HG02970 (cell line): ENCODE measurements at regions not wholly inside any gene's neighbourhood (a gene's known extent, or its start where the extent isn't known, plus 50 kb on each side); places are given as distances from the start of the nearest gene placed in this dataset.
"Not testable (repeated sequence)": the region's sequence is repeated elsewhere in the genome, so short reads cannot be mapped to it uniquely, and the experiment has no call there.

Experiments used
- ATAC-seq: cut with Tn5 transposase; IDR thresholded peaks from one replicate; pipeline ENCODE4 v1.9.1; 2021; ENCODE audit warnings: mild to moderate bottlenecking, moderate library complexity, moderate number of reproducible peaks; ENCODE audit not compliant: unreplicated experiment, low FRiP score

DNA sequence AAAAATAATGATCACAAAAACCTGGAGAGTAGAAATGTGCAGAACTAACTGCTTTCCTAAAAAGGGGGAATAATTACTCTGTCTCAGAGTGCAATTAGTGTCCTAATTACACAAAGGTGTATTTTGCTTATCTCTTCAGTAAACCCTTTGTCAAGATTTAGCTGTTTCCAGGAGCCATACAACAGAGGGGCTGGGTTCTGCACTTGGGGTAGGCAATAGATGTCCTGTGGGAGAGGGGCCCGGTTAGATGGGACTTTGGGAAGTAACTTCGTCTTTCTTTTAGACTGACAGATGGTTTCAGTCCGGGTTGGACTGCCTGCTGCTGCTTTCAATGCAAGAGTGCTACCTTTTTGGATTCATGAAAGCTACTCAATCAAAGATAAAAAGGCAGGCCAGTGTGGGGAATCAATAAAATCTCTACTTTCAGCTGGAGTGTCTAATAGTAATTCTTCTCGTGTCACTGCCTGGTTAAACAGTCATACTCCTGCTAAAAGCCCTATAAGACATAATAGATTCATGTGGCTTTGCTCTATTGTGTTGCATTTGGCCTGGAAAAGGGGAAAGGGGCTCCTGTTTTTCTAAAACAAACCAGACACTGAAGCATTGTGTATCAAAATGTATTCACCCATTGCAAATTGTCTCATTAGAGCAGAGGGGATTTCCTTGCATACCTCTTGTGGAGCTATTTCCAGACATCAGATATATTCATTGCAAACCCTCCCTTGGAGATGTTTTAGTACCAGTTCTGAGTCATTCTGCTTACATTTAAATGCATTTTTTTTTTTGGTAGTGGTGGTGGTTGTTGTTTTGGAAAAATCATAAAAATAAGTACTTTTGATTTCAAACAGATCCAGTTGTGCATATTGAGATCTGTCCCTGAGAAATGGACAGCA is 83.3 kb upstream of the PCDH8 start:
- no peak for ATAC-seq

DNA sequence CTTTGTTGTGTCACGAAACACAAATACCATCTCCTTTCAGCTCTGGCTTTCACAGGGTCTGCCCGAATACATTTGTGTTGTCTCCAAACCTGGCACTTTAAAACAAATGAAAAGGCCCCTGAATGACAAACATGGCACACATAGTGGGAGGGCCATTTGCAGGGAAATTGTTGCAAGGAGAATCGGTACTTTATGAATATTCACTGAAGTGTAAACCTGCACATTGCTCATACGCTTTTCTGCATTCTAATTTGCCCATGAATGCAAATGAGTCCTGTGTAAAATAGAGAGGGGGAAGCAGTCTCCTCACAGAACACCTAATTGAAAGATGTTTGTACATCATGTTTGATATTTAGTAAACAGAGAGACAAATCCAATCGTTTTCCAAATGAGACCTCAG is 82.7 kb upstream of the PCDH8 start:
- ATAC-seq: no peak

DNA sequence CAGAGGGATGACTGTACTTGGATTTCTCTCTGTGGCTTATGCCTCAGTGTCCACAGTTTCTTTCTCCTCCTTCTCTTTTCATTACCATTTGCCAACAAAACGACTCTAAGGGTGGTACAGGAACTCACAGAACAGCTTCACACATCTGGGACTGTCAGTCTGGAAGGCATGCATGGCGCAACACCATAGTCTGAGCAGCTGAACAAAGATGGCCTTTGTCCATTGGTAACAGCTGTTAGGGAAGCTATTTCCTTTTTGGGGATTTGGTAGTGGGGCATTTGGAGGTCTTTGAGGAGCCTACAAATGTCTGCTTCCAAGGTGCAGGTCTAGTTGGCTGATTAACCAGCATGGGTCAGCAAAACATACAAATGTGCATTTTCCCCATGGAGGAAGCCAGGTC is 81.4 kb upstream of the PCDH8 start:
- ATAC-seq: no peak

DNA sequence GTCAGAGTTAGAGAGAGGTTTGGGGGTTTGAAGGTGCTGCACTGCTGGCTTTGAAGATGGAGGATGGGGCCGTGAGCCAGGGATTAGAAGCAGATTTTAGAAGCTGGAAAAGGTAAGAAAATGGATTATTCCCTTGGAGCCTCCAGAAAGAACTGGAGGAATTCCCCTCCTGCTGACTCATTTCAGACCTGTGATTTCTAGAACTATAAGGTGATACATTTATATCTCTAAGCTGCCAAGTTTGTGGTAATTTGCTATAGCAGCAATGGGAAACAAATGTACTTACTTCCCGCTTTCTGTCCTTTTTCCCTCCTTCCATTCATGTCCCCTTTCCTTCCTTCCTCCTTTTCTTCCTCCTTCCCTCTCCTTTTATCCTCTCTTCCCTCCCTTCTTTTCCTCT is 78.5 kb upstream of the PCDH8 start:
- ATAC-seq: no peak

DNA sequence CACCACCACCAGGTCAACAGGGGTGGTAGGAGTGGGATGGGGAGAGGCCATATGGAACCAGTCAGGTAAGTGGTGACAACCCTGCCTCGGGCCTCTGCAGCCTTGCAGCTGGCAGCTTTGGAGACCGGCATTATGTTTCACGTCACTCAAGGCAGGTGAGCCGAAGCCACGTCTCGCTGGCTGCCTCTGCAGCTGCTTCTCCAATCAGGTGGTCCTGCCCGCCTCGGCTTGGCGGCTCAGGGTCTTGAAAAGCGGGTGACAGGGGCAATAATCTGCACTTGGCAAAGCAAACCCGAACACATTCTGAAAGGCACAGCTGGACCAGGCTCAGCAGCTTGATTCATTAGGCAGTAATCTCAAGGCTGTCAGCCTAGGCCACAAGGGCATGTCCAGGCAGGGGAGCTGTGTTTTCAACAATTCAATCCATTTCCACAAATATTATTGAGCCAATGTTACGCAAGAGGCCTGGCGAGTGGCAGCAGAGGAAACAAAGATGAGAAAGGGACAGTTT is 77.4 kb upstream of the PCDH8 start:
- ATAC-seq: no peak

DNA sequence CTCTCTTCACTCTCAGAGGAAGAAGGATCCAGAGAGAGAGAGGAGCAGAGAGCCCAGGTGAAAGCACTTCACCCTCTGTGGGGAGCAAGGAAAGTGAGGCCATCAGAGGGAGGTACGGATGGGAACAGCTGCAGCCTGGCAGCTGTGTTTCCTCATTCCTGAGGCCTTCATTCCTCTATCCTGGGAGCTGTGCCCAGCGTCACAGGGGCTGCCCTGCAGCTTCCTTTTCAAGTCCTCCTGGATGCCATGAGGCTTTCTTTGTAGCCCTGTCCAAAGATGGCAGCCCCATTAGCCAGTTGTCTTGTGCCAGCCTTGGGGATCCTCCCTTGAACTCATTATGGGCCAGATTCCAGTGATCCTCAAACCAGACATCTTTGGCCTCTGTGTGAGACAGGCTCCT is 76.8 kb upstream of the PCDH8 start:
- ATAC-seq: no peak

DNA sequence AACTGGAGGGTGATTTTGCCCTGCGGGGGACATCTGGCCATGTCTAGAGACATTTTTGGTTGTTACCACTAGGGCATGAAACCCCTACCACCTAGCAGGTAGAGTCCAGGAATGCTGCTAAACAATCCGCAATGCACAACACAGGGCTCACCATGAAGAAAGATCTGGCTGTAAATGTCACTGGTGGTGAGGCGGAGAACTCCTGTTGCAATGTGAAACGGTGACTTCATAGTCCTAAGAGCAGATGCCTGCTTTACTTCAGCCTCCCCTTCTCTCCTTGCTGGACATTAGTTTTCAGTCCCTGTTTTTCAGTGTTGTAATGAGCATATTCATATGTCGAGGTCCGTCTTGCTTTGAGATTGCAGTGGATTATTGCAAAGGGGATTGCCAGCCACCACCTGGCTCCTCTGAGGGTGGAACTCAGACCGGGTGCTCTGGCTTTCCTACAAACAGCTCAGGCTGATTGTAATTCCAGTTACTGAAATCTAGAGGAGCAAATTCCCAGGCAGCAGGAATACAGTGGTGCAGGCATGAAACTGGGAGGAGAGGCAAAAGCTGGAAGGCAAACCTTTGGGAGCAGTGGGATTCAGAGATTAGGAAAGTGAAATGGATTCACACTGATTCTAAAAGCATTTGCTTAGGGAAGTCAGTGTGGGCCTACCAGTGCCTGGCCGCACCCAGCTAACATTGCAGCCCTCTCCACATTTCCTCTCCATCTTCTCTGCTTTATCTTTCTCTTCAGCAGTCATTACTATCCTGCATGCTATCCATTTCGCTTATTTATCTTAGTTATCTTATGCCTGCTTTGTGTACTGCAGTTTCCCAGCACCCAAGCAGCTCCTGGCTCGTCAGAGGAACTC is 76.1 kb upstream of the PCDH8 start:
- ATAC-seq: no peak

DNA sequence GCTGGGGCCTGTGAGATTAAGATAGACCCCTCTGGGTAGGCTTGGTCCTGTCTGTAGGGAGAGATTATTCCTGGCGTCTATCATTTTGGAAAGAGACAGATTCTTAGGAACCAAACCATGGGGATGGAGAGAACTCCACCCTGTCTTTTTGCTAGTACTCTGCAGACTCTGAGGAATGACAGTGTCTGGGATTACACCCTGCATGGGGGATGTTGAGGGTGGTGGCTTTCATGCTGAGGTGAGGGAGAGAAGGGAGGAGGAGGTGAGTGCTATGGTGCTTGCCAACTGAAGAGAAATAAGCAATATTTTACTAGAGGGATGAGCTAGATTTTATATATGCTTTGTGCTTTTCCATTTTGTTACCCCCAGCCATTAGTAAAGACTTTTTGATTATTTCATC is 74.5 kb upstream of the PCDH8 start:
- no peak for ATAC-seq

DNA sequence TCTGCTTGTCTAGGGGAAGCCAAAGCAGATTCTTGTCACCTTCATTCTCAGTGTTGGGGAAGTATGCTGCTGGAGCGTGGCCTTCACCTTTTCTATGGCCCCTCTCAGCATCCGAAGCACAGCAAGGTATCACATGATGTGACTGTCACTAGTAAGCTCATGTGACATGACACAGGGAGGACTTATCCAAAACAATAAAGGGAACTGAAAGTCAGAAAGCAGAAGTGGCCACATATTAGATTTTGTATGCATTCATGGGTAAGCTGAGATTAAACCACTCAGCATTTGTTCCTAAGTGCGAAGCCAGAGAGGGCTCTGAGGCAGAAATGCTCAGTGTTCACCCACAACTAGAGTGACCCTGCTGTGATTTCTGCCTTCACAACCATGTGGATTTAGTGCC is 72.8 kb upstream of the PCDH8 start:
- ATAC-seq: peak; percentile 75

DNA sequence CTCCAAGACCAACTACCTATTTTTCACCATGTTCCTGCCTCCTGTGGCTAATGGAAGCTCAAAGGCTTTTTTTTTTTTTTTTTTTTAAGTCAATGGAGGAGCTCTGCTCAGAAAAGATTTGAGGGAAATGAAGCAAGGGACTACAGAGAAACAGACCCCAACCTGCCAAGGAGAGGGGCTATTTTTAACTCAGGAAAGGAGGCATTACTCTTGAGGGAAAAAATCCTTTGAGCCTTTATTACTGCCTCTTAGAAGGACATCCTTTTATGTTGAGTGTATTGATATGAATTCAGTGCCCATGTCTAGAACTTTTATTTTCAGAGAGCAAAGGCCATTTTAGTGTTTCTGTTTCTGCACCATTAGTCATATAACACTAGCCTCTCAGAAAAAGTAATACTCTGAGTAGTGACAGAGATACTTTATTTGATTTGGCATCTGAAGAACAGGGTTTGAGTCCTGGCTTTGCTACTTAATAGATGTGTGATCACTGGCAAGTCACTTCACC is 68.1 kb upstream of the PCDH8 start:
- no peak for ATAC-seq

DNA sequence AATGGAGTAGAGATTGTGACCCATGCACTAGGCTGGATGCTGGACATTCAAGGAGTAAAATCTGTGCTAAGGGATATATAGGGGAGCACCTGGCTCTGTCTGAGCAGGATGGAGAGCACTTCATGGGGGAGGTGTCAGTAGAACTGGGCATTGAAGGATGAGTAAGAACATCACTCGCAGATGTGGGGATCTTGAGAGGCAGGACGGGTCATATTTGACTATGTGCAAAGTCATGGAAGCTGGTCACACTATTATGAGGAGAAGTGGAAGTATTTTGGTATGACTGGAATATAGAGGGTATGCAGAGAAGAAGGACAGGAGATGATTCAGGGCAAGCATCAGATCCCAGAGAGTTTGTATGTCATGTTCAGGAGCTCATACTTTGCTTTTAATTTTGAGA is 62.9 kb upstream of the PCDH8 start:
- no peak for ATAC-seq

DNA sequence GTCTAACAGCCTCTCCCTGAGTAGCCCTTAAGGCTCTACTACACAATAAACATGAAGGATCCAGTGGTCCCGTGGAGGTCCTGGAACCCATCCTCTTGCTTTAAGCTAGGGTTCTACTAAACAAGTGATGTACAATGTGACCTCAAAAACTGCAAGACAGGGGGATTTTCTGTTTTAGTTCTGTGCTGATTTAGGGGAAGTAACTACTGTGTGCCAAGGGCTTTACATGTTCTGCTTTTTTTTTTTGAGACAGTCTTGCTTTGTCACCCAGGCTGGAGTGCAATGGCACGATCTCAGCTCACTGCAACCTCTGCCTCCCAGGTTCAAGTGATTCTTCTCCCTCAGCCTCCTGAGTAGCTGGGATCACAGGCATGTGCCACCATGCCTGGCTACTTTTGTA is 61.9 kb upstream of the PCDH8 start:
- not testable (repeated sequence) for ATAC-seq

DNA sequence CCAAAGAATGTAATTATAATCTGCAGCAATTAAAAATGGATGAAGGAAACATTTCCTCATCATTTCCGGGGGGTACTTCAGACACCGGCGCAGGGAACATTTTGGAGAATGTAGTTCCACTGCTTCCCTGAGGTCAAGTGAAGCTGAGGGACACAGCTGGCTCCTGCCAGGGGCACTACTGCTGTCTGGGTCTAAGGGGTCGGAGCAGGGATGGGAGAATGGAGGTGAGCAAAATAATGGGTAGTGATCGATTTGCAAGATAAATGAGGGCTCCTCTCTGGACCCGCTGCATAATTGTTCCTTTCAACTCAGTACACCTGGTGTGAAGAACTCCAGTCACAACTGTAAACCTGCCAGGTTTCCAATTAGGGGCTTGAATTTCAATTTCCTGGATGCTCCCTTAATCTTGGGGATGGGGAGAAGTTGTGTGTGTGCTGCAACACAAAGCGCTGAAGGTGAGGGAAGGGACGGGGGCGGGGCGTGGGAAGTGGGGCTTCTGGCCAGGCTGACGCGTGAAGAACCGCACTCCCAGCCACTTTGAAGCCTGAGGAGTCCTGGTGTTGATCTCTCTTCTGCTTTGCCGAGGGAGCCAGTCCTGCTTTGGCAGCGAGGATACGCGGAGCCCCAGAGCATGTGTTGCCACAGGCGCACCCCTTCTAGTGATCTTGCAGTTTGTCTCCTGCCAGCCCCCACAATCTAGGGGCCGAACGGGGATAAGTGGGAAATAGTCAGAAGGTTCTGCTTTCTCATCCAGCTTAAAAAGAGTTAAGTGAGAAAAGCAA is 57.9 kb upstream of the PCDH8 start:
- ATAC-seq: no peak

DNA sequence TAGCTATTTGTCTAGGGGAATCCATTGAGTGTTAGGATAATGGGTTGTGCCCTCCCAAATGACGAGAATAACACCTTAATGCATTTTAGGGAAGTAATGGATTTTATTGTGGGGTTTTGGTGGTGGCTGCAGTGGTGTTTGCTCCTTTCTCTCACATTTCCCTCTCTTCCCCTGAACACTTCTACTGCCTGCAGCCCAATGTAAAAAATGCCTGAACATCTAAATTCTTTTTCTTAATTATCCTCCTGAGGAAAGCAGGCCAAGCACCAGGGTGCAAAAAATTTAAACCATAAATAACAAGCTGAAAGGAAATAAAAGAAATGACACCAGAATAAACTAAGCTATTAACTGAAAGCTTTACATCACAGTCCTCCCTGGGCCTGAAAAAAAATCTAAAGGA is 57.3 kb upstream of the PCDH8 start:
- ATAC-seq: no peak

DNA sequence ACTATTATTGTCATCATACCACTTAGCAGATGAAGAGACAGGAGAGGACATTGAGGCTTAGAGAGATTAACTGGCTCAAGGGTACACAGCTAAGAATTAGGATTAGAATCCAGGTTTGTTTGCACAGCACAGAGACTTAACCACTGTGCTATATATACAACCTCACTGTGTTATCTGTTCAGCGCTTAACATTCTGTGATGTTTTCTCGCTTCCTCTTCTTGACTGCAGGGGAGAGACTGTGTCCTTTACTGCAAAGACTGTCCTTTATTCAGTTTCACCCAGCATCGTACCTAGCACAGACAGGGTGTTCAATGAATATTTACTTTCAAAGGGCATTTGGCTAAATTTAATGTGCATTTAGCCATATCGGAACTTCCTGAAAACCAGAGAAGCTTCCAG is 54.9 kb upstream of the PCDH8 start:
- no peak for ATAC-seq

DNA sequence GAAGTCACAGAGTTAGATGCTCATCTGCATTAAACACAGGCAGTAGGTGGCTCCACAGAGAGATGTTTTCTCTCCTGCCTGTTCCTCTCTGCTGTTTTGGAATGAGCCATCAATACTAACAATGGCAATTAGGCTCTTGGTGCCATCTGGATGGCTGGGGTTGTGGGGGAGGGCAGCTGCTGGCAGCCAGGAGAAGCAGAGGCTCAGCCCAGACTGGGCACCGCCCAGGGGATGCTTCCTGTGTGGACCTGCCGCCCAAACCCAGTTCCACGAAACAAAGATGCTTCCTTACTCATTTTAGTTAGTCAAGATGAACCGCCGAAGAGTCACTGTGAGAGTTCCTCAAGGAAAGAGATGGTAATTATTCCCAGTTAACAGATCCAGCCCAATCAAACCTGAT is 50.8 kb upstream of the PCDH8 start:
- no peak for ATAC-seq
